Neural cell (in vitro differentiated cells): ENCODE measurements at regions not wholly inside any gene's neighbourhood (a gene's known extent, or its start where the extent isn't known, plus 50 kb on each side); places are given as distances from the start of the nearest gene placed in this dataset.

Source experiments
- CTCF ChIP-seq: fragments of 450-650 bp; IDR thresholded peaks from 2 replicates; pipeline ENCODE4 v1.5.1; 2014; ENCODE audit warnings: antibody characterized with exemption, mild to moderate bottlenecking, moderate library complexity; ENCODE audit not compliant: poor library complexity, severe bottlenecking
- POLR2AphosphoS5 ChIP-seq: IDR thresholded peaks from 2 replicates; pipeline ENCODE4 v1.6.1; 2012
- REST ChIP-seq: IDR thresholded peaks from 2 replicates; pipeline ENCODE4 v1.6.1; 2012; ENCODE audit warnings: borderline replicate concordance

DNA sequence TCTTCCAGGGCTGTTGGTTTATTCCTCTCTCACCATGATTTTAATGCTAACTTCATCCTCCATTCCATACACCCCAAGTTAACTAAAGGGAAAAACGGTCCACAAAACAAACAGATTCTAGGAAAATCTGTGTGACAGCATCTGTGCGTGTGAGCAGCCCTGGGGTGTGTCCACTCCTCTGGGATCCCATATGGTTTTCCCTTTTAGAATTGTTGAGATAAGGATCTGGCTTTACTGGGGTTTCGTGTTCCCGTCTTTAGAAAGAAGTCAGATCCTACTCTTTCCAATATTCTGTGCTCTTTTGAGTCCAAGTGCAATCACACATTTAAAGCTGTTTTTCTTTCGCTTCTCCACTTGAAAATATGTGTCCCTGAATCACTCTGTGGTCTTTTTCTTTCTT lies 257.1 kb downstream of the KLF6 start:
- no peak for TF ChIP-seq CTCF
- no peak for TF ChIP-seq REST
- no peak for TF ChIP-seq POLR2AphosphoS5
